ENCODE measurements at regions not wholly inside any gene's neighbourhood (a gene's known extent, or its start where the extent isn't known, plus 50 kb on each side); places are given as distances from the start of the nearest gene placed in this dataset.
"Not testable (repeated sequence)": the region's sequence is repeated elsewhere in the genome, so short reads cannot be mapped to it uniquely, and the experiment has no call there.

DNA sequence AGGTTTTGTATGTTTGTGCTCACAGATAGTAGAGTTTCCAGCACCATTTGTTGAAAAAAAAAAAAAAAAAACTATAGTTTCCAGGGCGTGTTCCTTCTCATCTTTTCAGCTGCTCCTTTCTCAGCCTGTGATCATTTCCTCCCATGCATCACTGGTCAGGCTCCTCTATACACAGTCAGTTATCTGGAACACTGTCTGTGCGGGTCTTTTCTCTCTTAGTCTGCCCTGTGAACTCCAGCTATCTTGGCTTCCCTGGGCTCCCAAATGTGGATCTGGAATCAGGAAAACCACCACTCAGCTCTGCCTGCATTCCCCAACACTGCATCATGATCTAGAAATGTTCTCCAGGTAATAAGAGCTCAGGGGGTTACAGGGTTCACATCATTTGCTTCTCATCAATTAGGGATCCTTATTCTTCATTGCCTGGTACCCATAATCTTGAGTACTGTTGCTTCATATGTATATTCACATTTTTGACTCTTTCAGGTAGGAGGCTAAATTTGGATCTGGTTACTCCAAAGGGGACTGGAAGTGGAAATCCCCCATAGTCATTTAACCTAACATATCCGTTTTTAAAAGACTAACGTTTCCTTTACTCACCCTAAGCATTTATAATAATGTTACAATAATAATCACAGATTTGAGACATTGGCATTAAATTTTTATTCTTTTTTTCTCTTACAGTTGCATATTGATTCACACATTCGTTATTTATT, 221.8 kb upstream of the KLF3 start:
- no peak for DNase-seq

DNA sequence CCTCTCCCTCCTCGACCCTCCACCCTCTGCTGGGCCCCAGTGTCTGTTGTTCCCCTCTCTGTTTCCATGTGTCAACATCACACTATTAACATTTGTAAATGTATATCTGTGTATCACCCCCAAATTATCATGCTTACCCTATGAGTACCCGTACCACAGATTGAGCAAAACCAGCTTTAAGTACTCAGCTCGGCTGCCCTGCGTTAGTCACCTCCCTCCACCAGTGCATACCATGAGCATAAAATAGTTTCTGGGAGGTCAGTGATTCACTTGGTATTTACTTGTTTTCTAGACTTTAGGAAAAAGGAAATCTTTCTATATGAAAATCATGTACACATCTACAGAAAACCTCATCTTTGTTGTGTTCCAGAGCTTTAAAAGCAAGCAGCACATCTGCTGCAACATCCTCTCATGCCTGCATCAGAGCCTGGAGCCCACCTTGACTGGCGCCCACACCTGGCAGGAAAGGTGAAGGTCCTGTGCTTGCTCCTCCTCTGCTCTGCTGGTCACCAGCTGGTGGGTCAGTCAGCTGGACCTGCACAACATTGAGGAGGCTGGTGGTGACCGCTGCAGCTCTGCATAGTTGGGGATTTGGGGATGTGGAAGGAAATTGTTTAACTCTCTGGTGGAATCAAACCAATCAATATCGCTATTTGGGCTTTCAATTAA, 214.4 kb upstream of the KLF3 start:
- DNase-seq: no peak

DNA sequence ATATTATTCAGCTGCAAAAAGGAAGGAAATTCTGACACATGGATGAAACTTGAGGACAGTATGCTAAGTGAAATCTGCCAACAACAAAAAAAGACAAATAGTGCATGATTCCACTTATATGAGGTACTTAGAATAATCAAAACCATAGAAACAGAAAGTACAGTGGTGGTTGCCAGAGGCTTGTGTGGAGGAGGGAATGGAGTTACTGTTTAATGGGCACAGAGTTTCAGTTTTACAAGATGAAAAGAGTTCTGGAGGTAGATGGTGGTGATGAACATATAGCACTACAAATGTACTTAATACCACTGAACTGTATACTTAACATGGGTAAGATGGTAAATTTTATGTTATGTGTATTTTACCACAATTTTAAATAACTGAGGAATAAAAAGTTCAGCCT, 212.0 kb upstream of the KLF3 start:
- no peak for DNase-seq

DNA sequence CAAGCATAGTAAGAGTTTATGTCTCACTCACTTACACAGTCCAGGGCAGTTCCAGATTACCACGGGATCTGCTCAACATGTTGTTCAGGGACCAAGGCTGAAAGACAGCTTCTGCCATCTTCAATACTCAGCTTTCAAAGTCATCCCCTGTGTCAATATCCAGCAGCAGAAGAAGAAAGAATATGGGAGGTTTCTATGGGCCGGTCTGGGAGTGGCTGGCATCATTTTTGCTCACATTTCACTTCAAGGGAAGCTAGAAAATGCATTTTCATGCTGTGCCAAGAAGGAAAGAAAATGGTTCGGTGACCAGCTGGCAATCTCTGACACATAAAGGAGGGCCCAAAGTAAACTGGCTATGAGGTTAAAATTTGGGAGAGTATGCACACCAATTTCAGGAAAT, 211.5 kb upstream of the KLF3 start:
- DNase-seq: no peak

- DNase-seq: no peak
These were observed 210.6 kb upstream of the KLF3 start for GRCh38 chr4:38453253-38453881.

GRCh38 chr4:38454284-38454683, 209.7 kb upstream of the KLF3 start:
- DNase-seq: no peak

DNA sequence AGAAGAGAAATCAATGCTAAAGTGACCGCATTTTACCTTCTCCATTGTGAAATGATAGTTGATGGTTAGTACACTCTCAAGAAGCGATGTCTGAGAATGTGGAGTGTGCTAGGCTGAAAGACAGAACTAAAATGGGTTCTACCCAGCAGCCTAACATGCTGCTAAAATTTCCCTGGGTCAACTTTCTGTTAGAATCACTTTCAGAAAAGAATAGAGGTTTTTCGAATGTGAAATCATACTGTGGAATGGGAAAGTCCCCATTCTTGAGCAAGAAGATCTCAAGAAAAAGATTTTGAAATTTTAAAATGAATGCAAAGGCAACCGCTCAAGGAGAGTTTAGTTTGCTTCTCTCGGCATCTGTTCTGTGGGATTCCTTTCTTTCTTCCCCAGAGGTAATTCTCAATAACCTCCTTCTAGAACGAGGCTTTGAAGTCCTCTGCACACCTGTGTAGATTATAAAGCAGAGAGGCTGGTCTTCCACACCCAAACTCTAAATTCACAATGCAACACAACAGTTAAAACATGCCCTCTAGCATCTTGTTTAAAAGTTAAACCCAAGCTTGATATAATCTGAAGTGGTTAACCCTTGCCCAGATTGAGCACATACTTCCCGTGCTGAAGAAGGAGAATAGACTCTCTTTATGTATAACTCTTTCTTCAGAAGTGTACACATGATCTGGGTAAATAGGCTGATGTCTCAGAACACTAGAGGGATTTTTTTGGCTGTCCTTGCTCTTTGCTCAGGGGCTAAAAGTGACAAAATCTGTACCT, 208.7 kb upstream of the KLF3 start:
- no peak for DNase-seq

DNA sequence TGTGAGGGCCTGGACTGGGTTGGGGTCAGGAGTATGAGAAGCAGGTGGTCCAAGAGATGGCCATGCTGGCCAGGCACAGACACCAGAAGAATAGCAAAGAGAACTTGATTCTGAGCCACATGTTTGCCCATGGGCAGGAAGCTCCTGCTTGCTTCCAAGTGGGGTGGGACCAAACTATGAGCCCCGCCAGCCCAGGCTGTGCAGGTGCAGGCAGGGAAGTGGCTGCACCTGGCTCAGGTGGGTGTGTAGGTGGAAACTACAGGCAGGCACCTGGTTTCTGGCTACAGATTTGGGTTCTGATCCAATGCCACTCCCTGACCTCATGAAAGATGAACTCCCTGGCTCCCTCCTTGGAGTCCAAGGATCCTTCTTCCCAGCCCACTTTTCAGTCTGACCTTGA, 207.9 kb upstream of the KLF3 start:
- DNase-seq: no peak

DNA sequence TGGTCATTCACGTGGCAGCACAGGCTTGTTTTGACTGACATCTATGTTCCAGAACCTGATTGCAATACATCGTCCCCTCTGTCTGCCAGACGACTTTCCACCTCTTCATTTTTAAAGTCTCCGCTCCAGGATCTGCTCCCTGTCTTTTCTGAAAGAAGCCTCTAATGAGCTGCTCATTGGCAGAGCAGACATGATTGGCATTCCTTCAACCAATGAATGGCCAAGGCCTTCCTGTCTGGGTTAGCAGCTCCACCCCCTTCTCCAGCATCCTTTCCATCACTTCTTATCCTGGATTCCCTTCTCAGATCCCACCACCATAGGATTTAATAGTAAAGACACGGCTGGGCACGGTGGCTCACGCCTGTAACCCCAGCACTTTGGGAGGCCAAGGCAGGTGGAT, 202.7 kb upstream of the KLF3 start:
- no peak for DNase-seq

GRCh38 chr4:38462367-38463055, 201.5 kb upstream of the KLF3 start:
- DNase-seq: no peak

GRCh38 chr4:38463268-38463958, 200.6 kb upstream of the KLF3 start:
- DNase-seq: no peak

DNA sequence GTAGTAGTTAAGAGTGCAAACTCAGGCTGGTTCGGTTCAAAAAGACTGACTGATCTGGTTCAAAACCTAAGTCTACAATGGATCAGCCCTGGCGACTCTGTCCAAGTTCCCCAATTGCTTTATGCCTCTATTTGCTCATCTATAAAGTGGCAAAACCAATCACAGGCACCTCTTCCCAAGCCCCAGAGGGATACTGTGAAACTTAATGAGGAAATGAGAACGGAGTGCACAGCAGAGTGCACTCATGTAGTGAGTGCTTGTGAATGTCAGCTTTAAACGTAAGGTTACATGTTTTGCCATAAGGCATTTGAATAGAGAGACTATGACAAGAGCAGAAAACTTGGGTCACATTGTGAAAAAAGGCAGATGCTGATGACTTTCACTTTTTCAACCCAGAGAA, 199.7 kb upstream of the KLF3 start:
- no peak for DNase-seq

DNA sequence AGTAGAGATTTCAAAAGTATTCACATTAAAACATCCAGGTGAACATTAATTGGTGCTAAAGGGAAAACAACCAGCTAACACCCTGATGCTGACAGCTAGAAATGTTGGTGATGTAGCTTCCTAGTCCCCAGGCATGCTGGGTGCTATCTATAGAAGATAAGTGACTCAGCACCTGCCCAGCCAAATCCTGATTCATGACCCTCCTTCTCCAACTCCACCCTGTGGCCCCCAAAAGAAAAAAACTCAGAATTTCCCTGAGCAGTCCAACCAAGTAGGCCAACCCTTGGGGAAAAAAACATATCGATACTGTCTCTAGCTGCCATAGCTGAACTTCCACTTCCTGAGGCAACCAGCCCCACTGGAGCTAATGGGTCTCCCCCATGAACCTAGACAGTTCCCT, 197.6 kb upstream of the KLF3 start:
- DNase-seq: no peak

GRCh38 chr4:38467296-38467695, 196.7 kb upstream of the KLF3 start:
- no peak for DNase-seq

GRCh38 chr4:38468339-38468866, 195.6 kb upstream of the KLF3 start:
- no peak for DNase-seq

- DNase-seq: no peak
These were observed 194.6 kb upstream of the KLF3 start for GRCh38 chr4:38469410-38469809.

- no peak for DNase-seq
These were observed 193.2 kb upstream of the KLF3 start for GRCh38 chr4:38470735-38471262.

DNA sequence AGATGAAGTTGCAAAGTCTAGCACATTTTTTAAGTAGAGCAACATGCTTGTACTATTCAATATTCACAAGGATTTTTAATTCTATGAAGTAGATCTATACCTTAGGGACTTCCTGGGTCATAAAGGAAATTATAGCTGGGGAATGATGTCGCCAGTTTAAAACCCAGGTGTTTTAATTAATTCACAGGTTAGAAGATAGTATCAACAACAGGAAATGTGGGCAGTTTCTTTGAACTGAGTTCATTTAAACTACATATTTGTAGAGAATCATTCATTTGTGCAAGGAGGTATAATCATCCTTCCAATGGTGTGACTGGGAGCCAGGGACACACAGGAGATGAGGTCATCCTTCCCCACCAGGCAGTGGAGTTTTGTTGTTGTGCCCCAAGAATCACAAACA, 181.3 kb upstream of the KLF3 start:
- no peak for DNase-seq

DNA sequence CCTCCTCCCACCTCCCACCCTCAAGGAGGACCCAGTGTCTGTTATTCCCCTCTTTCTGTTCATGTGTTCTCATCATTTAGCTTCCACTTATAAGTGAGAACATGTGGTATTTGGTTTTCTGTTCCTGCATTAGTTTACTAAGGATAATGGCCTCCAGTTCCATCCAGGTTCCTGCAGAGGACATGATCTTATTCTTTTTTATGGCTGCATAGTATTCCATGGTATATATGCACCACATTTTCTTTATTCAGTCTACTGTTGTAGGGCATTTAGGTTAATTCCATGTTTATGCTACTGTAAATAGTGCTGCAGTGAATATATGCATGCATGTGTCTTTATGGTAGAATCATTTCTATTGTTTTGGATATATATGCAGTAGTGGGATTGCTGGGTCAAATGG, 180.4 kb upstream of the KLF3 start:
- DNase-seq: not testable (repeated sequence)

- DNase-seq: no peak
These were observed 174.8 kb upstream of the KLF3 start for GRCh38 chr4:38489011-38489861.
